Stimulated activated CD8-positive, alpha-beta memory T cell treated with anti-CD3 and anti-CD28 coated beads, Interleukin-7, amount 100 ng/mL, for 24 hours (primary cell): ENCODE measurements at regions not wholly inside any gene's neighbourhood (a gene's known extent, or its start where the extent isn't known, plus 50 kb on each side); places are given as distances from the start of the nearest gene placed in this dataset.
"Not testable (repeated sequence)": the region's sequence is repeated elsewhere in the genome, so short reads cannot be mapped to it uniquely, and the experiment has no call there.

Experiments used
- DNase-seq: peaks from one replicate; pipeline ENCODE4 v3.0.0-alpha.2; 2020; ENCODE audit warnings: low read depth

GRCh38 chr2:237217995-237218616 is 132.4 kb downstream of the COPS8 start:
- no peak for DNase-seq

DNA sequence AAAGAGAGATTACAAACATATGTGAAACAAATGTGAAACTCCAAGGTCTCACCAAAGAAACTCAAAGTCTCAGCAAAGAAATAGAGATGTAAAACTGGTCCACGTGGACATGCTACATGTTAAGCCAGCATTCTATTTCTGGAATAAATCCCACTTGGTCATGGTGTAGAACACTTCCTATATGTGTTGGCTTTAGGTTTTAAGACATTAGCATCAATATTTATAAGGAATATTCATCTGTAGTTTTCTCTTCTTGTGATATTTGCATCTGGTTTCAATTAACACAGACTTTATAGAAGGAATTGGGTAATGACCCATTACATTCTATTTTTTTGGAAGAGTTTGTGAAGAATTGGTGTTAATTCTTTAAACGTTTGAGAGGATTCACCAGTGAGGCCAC is 133.1 kb downstream of the COPS8 start:
- DNase-seq = no peak

DNA sequence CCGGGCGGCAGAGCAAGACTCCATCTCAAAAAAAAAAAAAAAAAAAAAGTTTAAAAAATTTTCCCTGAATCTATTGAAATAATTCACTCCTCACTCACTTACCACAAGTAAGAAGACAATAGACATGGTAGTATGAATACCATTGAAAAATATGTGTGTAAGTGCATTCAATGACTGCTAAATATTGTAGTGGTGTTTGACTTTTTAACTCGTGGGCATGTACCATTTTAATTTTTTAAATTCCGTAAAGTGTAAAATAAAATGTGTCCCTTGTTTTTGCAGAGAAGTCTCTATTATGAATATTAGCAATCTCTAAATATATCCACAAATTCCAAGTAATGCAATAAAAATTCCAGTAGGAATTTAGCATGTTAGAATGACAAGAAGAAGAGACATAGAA is 134.1 kb downstream of the COPS8 start:
- DNase-seq = no peak

DNA sequence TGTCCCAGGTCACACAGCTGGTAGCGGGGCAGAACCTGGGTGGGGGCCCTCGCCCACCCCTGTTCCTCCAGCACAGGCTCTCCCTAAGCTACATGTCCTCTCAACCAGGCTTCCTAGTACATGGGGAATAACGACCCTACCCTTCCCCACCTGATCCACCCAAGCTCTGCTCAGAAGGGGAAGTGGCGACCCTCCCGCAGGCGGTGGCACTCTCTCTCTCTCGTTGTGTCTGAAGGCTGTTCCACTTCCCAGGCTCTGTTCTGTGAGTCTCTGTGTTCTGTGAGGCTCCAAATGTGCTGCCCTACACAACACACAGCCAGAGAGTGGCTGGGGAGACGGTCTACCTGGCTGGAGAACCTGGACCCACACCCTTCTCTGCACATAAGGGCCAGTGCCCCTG is 135.8 kb downstream of the COPS8 start:
- no peak for DNase-seq

- DNase-seq = no peak
Measured at GRCh38 chr2:237222178-237222577, 136.5 kb downstream of the COPS8 start.

DNA sequence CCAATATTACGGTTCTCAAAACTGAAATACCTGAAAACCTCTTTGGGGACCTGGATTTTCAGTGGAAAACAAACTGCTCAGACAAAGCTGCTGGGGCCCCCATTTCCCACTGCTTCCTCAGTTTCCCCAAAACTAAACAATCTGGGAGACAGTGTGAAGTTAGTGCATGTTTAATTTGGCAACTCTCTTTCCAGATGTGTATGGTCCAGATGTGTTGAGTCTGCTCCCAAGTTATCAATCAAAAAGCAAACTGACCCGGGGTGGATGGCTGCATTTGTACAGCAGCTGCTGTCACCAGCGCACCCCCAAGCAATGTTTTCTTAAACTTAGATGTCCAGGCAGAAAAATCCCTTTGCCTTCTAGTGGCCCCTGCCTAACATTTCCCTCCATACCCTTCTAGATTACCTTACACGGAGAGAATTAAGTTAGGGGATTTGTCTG is 136.9 kb downstream of the COPS8 start:
- DNase-seq = no peak

DNA sequence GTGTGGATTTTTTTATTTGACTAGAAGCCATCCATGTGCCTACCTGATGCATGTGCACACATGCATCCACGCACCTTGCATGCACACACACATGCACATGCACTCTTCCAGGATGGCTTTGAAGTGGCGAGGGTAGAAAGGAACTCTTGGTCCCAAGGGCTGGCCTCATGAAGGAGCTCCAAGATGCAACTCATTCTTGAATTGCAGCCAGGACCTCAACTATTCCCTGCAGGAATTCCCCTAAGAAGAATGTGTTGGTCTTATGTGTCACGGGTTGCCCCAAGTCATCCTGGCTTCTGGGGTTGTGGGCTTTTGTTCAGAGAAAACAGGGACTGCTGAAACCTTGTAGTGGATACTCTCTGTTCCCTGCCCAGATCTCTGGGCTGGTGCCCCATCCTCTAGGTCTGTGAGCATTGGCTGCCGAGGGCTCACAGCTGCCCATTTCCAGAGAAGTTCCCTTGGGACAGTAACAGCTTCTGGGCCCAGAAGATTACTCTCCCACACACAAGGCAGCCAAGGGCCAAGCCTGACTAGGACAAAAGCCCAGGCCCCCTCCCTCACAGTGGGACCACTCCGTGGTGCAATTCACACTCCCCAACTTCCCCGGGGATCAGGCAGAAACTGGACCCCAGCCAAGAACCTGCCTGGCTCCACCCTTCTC is 137.6 kb downstream of the COPS8 start:
- no peak for DNase-seq

- DNase-seq = no peak
Measured at GRCh38 chr2:237227190-237227589, 141.5 kb downstream of the COPS8 start.

- peak; percentile 1 for DNase-seq
Measured at GRCh38 chr2:237227592-237228280, 142.0 kb downstream of the COPS8 start.

GRCh38 chr2:237228281-237228625 is 142.6 kb downstream of the COPS8 start:
- no peak for DNase-seq

GRCh38 chr2:237229905-237230304 is 144.2 kb downstream of the COPS8 start:
- DNase-seq = no peak

GRCh38 chr2:237230355-237230754 is 144.7 kb downstream of the COPS8 start:
- no peak for DNase-seq

- DNase-seq = no peak
Measured at GRCh38 chr2:237231593-237231992, 145.9 kb downstream of the COPS8 start.

- no peak for DNase-seq
Measured at GRCh38 chr2:237232166-237232565, 146.5 kb downstream of the COPS8 start.

- DNase-seq = no peak
Measured at GRCh38 chr2:237234268-237234667, 148.6 kb downstream of the COPS8 start.

DNA sequence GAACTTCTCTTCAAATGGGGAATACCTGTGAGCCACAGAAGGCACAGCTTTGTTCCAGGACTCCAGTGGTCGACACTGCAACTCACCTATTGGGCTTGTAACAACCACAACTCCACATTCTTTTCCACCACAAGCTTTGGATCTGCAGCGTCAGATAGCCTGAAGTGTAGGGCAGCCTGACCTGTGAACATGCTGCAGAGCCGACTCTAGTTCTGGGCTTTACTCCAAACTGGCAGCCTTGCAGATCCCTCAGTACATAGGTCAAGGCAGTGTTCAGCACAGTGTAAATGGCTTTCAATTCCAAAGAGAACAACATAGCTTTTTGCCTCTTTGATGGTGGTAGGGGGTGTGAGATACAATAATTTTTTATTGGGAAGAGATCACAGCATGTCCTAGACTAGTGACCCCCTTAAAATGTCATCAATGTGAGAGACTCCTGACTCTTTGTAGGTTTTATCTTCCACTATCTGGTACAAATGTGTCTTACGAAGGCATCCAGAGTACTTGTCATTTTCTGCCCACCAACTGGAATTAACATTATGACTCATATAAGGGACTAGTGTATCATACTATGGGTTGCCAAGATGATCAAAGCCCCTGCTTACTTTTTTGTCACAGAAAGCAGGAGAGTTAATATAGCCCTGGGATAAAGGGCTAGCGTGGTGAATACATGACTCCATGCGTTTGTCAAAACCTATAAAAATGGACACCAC is 149.8 kb downstream of the COPS8 start:
- no peak for DNase-seq

DNA sequence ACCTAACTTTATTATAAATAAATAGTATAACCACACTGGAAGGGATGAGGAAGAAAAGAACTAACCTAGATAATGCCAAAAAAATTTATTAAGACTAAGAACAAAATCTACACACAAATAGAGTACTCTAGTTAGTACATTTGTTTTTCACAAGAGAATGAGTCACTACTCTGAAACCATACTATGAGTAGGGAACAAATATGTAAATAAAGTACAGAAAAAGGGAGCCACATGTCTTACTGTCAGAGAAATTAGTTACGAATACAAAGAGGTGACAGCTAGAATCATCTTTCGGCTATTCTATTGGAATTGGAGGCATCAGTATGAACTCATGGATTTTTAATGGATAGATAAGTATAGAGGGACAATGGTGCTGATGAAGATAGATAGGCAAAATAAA is 150.5 kb downstream of the COPS8 start:
- no peak for DNase-seq

DNA sequence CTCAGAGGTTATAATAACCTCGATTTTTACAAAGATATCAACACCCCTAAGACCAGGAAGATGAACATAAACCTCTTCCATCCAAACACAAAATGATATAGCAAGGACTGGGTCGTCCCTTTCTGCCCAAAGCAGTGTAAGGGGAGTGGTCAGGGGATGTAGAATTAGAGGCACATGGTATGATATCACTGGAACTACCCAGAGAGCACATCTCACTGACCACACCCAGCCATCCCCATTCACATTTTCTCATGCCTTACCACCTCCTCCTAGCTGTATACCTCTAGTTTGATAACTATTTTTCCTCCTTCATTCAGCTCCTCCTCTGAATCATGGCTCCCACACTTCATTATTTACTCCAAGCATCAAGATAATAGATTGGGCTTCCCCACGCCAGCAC is 152.6 kb downstream of the COPS8 start:
- no peak for DNase-seq

- DNase-seq = no peak
Measured at GRCh38 chr2:237240252-237240651, 154.6 kb downstream of the COPS8 start.

DNA sequence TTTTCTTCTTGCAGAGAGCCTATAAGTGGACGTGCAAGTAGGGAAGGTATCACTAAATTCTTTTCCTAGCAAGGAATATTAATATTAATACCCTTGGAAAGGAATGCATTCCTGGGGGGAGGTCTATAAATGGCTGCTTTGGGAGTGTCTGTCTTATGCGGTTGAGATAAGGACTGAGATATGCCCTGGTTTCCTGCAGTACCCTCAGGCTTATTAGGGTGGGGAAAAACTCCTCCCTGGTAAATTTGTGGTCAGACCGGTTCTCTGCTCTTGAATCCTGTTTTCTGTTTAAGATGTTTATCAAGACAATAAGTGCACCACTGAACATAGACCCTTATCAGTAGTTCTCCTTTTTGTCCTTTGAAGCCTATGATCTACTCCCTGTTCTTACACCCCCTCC is 155.2 kb downstream of the COPS8 start:
- not testable (repeated sequence) for DNase-seq

GRCh38 chr2:237242091-237242536 is 156.4 kb downstream of the COPS8 start:
- no peak for DNase-seq

- DNase-seq = no peak
Measured at GRCh38 chr2:237243487-237243886, 157.8 kb downstream of the COPS8 start.

GRCh38 chr2:237244178-237244577 is 158.5 kb downstream of the COPS8 start:
- DNase-seq = no peak
